ENCODE measurements at regions not wholly inside any gene's neighbourhood (a gene's known extent, or its start where the extent isn't known, plus 50 kb on each side); places are given as distances from the start of the nearest gene placed in this dataset.

- no peak for TF ChIP-seq ZNF646 (CRISPR knock-in tag; IDR thresholded peaks at IDR 0.05)
- TF ChIP-seq BRF2 (CRISPR knock-in tag; IDR thresholded peaks at IDR 0.05): no peak
- TF ChIP-seq ZBTB37 (CRISPR knock-in tag; IDR thresholded peaks at IDR 0.05): no peak
- no peak for TF ChIP-seq ZNF784 (CRISPR knock-in tag; IDR thresholded peaks at IDR 0.05; ENCODE audit: borderline replicate concordance)
- TF ChIP-seq FOXA3 (CRISPR knock-in tag; IDR thresholded peaks at IDR 0.05): no peak
- no peak for TF ChIP-seq SRSF1 (optimal IDR thresholded peaks at IDR 0.05; ENCODE audit: low read depth, low read length)
- no peak for TF ChIP-seq ZNF513 (CRISPR knock-in tag; conservative IDR thresholded peaks at IDR 0.05)
- no peak for TF ChIP-seq NCOA5 (CRISPR knock-in tag; IDR thresholded peaks at IDR 0.05)
- TF ChIP-seq IKZF4 (CRISPR knock-in tag; IDR thresholded peaks at IDR 0.05; ENCODE audit: borderline replicate concordance, low read depth, not compliant biosample characterization): no peak
- TF ChIP-seq ETV6 (CRISPR knock-in tag; conservative IDR thresholded peaks at IDR 0.05): no peak
- TF ChIP-seq SKIL (CRISPR knock-in tag; IDR thresholded peaks at IDR 0.05; ENCODE audit: borderline replicate concordance): no peak
- TF ChIP-seq ZNF737 (CRISPR knock-in tag; IDR thresholded peaks at IDR 0.05; ENCODE audit: borderline replicate concordance): no peak
Observed at GRCh38 chr4:53866055-53866454, 198.3 kb downstream of the CHIC2 start (continued).
